OCI-LY1 (cell line): ENCODE measurements at regions not wholly inside any gene's neighbourhood (a gene's known extent, or its start where the extent isn't known, plus 50 kb on each side); places are given as distances from the start of the nearest gene placed in this dataset.

Experiments used
- H2AFZ ChIP-seq: fragments of 200-600 bp; sonication (generic), shearing (Covaris generic); 2 replicates; pipeline ENCODE4 v1.6.0; 2014; ENCODE audit warnings: antibody characterized with exemption, mild to moderate bottlenecking, low read length
- H3F3A ChIP-seq: fragments of 200-600 bp; sonication (generic), shearing (Covaris generic); 2 replicates; pipeline ENCODE4 v1.6.0; 2014; ENCODE audit warnings: mild to moderate bottlenecking, antibody characterized with exemption, low read length, moderate library complexity; ENCODE audit not compliant: insufficient read depth
- H3K27ac ChIP-seq: fragments of 200-600 bp; sonication (generic); 2 replicates; pipeline ENCODE4 v1.5.1; 2014; ENCODE audit warnings: low read length, mixed run types, mild to moderate bottlenecking, low read depth; ENCODE audit not compliant: poor library complexity, severe bottlenecking
- H3K27me3 ChIP-seq: fragments of 200-600 bp; sonication (generic); 2 replicates; pipeline ENCODE4 v1.6.0; 2014; ENCODE audit warnings: antibody characterized with exemption, mild to moderate bottlenecking, low read length, moderate library complexity; ENCODE audit not compliant: insufficient read depth
- H3K36me3 ChIP-seq: fragments of 200-600 bp; sonication (generic); 2 replicates; pipeline ENCODE4 v1.6.1; 2014; ENCODE audit warnings: mild to moderate bottlenecking, antibody characterized with exemption, low read length, moderate library complexity, mixed read lengths; ENCODE audit not compliant: insufficient read depth
- H3K4me1 ChIP-seq: fragments of 200-600 bp; sonication (generic); 2 replicates; pipeline ENCODE4 v1.5.1; 2014; ENCODE audit warnings: mild to moderate bottlenecking, low read length, moderate library complexity; ENCODE audit not compliant: insufficient read depth, severe bottlenecking
- H3K4me2 ChIP-seq: fragments of 200-600 bp; sonication (generic), shearing (Covaris generic); 2 replicates; pipeline ENCODE4 v1.6.1; 2014; ENCODE audit warnings: low read length
- H3K4me3 ChIP-seq: fragments of 200-600 bp; sonication (generic); 2 replicates; pipeline ENCODE4 v1.5.1; 2014; ENCODE audit warnings: low read length, low read depth, mild to moderate bottlenecking, mixed read lengths; ENCODE audit not compliant: poor library complexity, severe bottlenecking
- H3K79me2 ChIP-seq: fragments of 200-600 bp; shearing (Covaris generic); 2 replicates; pipeline ENCODE4 v1.6.1; 2016; ENCODE audit warnings: mixed run types, low read length, mixed read lengths; ENCODE audit not compliant: insufficient read depth
- H3K9ac ChIP-seq: fragments of 200-600 bp; sonication (generic), shearing (Covaris generic); 2 replicates; pipeline ENCODE4 v1.6.1; 2014; ENCODE audit warnings: mild to moderate bottlenecking, low read length, mixed read lengths
- H3K9me2 ChIP-seq: fragments of 200-600 bp; sonication (generic), shearing (Covaris generic); 2 replicates; pipeline ENCODE4 v1.6.1; 2014; ENCODE audit warnings: low read depth, mild to moderate bottlenecking, low read length, mixed read lengths
- H3K9me3 ChIP-seq: fragments of 200-600 bp; shearing (Covaris generic); 2 replicates; pipeline ENCODE4 v1.6.1; 2014; ENCODE audit warnings: low read length, mixed read lengths
- H4K20me1 ChIP-seq: fragments of 200-600 bp; sonication (generic), shearing (Covaris generic); 2 replicates; pipeline ENCODE4 v1.6.0; 2016; ENCODE audit warnings: mild to moderate bottlenecking, low read length; ENCODE audit not compliant: insufficient read depth
- CTCF ChIP-seq: fragments of 200-600 bp; sonication (generic), shearing (Covaris generic); IDR thresholded peaks from 2 replicates; pipeline ENCODE4 v1.5.1; 2017; ENCODE audit warnings: mild to moderate bottlenecking, antibody characterized with exemption, low read length, moderate library complexity, mixed read lengths
- EZH2 ChIP-seq: fragments of 200-600 bp; sonication (generic), shearing (Covaris generic); IDR thresholded peaks from 2 replicates; pipeline ENCODE4 v1.8.0; 2017; ENCODE audit warnings: borderline replicate concordance, mixed run types, mild to moderate bottlenecking, antibody characterized with exemption, low read length, moderate library complexity, mixed read lengths

- H3K4me3 ChIP-seq = no peak overlapping the region
- H3F3A ChIP-seq = no peaks in the 10 kb centered on the region
- no peaks in the 10 kb centered on the region for H4K20me1 ChIP-seq
- no peak overlapping the region for H3K9ac ChIP-seq
- no peaks in the 10 kb centered on the region for H3K4me1 ChIP-seq
- no peak overlapping the region for H2AFZ ChIP-seq
- H3K27me3 ChIP-seq = no peaks in the 10 kb centered on the region
- no peak overlapping the region for H3K27ac ChIP-seq
- H3K36me3 ChIP-seq = no peaks in the 10 kb centered on the region
- H3K79me2 ChIP-seq = no peaks in the 10 kb centered on the region
- TF ChIP-seq EZH2 (no peak), CTCF (no peak)
- no peaks in the 10 kb centered on the region for H3K9me3 ChIP-seq
- no peaks in the 10 kb centered on the region for H3K9me2 ChIP-seq
- H3K4me2 ChIP-seq = no peak overlapping the region
Observed at GRCh38 chr18:78240627-78241252, 738.9 kb upstream of the SALL3 start.

GRCh38 chr18:78241535-78242253 lies 737.9 kb upstream of the SALL3 start:
- H3K9me2 ChIP-seq = no peaks in the 10 kb centered on the region
- H3K4me3 ChIP-seq = no peak overlapping the region
- no peaks in the 10 kb centered on the region for H3K9me3 ChIP-seq
- H3K4me1 ChIP-seq = no peaks in the 10 kb centered on the region
- no peak for TF ChIP-seq EZH2
- no peak for TF ChIP-seq CTCF
- no peak overlapping the region for H3K4me2 ChIP-seq
- no peaks in the 10 kb centered on the region for H4K20me1 ChIP-seq
- no peaks in the 10 kb centered on the region for H3K27me3 ChIP-seq
- no peak overlapping the region for H2AFZ ChIP-seq
- no peak overlapping the region for H3K27ac ChIP-seq
- no peaks in the 10 kb centered on the region for H3K79me2 ChIP-seq
- H3F3A ChIP-seq = no peaks in the 10 kb centered on the region
- H3K9ac ChIP-seq = no peak overlapping the region
- H3K36me3 ChIP-seq = no peaks in the 10 kb centered on the region

DNA sequence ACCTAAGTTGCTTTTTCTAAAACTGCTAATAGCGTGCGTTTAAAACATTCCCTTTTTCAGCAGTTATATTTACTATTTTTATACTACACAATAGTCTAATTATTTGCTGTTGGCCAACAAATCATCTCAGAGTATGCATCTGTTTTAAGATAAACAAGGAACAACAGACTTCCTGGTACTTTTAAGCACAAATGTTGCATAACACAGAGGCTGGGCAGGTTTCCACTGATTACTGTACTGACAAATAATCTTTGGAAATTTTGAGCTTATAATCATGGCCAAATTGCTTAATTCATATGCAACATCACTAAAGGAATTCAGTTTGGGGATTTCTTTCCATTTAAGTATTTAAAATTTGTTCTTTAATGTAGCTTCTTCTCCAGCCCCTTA lies 737.4 kb upstream of the SALL3 start:
- Histone ChIP-seq H4K20me1 (no peaks in the 10 kb centered on the region), H3K27ac (no peak overlapping the region), H3K9ac (no peak overlapping the region), H3K36me3 (no peaks in the 10 kb centered on the region), H3K27me3 (no peaks in the 10 kb centered on the region), H3K4me2 (no peak overlapping the region), H3K9me2 (no peaks in the 10 kb centered on the region), H3K4me3 (no peak overlapping the region), H2AFZ (no peak overlapping the region), H3K79me2 (no peaks in the 10 kb centered on the region), H3F3A (no peaks in the 10 kb centered on the region), H3K4me1 (no peaks in the 10 kb centered on the region), H3K9me3 (no peaks in the 10 kb centered on the region)
- TF ChIP-seq CTCF (no peak), EZH2 (no peak)
